Mammary epithelial cell (primary cell): ENCODE measurements at regions not wholly inside any gene's neighbourhood (a gene's known extent, or its start where the extent isn't known, plus 50 kb on each side); places are given as distances from the start of the nearest gene placed in this dataset.

Experiments
- EZH2 ChIP-seq: IDR thresholded peaks from 2 replicates; pipeline ENCODE4 v1.6.1; 2012; ENCODE audit warnings: low read length, inconsistent platforms, borderline replicate concordance
- TF ChIP-seq, protein P1 (sequence below), 2 donors: IDR thresholded peaks in 1 of 2; conservative IDR thresholded peaks in 1 of 2; 2 replicates each; pipeline ENCODE4 v1.5.1; 2011 to 2012; ENCODE audit warnings: inconsistent platforms in 2 of 2, low read length in 2 of 2, mild to moderate bottlenecking in 2 of 2, control low read depth in 1 of 2, low read depth in 1 of 2; ENCODE audit not compliant: insufficient read depth in 1 of 2; ENCODE audit errors: extremely low read depth in 1 of 2

DNA sequence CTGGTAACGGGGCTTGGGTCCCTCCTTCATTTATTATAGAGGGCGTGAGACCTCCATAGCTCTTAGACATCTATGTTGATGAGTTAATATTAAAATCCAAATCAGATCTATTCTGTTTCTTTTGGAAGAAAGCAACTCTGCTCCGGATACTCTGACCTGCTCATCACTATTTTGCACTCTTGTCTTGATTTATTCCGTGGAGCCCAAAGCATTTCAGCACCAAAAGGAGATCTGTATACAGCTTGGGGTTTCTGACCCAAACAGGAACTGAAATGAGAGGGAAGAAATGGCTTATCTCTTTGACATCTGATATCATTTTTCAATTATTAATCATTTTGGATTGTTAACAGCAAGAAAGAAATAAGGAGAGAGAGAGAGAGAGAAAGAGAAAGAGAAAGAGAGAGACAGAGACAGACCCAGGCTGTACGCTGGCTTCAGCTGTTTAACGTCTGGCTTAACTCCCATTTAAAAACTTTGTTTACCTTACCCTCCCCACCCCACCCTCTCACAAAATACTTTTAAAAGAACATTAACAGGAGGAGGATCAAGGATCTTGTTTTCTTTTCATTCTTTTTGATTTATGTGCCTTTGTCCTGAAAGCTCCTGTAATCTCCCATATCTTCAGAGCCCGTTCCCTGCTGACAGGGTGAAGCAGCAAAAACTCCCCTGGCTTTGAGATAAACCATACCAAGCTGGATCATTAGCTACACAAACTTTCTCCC lies 231.4 kb upstream of the TUT7 start:
- TF ChIP-seq EZH2, result no peak
- TF ChIP-seq, protein P1, sequence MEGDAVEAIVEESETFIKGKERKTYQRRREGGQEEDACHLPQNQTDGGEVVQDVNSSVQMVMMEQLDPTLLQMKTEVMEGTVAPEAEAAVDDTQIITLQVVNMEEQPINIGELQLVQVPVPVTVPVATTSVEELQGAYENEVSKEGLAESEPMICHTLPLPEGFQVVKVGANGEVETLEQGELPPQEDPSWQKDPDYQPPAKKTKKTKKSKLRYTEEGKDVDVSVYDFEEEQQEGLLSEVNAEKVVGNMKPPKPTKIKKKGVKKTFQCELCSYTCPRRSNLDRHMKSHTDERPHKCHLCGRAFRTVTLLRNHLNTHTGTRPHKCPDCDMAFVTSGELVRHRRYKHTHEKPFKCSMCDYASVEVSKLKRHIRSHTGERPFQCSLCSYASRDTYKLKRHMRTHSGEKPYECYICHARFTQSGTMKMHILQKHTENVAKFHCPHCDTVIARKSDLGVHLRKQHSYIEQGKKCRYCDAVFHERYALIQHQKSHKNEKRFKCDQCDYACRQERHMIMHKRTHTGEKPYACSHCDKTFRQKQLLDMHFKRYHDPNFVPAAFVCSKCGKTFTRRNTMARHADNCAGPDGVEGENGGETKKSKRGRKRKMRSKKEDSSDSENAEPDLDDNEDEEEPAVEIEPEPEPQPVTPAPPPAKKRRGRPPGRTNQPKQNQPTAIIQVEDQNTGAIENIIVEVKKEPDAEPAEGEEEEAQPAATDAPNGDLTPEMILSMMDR (conservative IDR thresholded peaks at IDR 0.05 in 1 of 2, IDR thresholded peaks at IDR 0.05 in 1 of 2; ENCODE audit: extremely low read depth in 1 of 2, insufficient read depth in 1 of 2, low read depth in 1 of 2, low read length in 2 of 2), result no peak
